Stomach smooth muscle (tissue), 2 donors: ENCODE measurements at regions not wholly inside any gene's neighbourhood (a gene's known extent, or its start where the extent isn't known, plus 50 kb on each side); places are given as distances from the start of the nearest gene placed in this dataset.
A peak's percentile ranks its signal among the peaks of the same experiment; 100 is the strongest.

Experiments
- H3K27ac ChIP-seq: one replicate; pipeline ENCODE4 v1.7.0; 2013; ENCODE audit warnings: mild to moderate bottlenecking, low read length, inconsistent platforms
- H3K27me3 ChIP-seq, 2 donors: one replicate each; pipeline ENCODE4 v1.7.0; 2013; ENCODE audit warnings: low read length in 2 of 2; ENCODE audit not compliant: insufficient read depth in 2 of 2, control insufficient read depth in 1 of 2
- H3K36me3 ChIP-seq, 2 donors: one replicate each; pipeline ENCODE4 v1.7.0; 2013; ENCODE audit warnings: low read length in 2 of 2; ENCODE audit not compliant: control insufficient read depth in 2 of 2, insufficient read depth in 2 of 2
- H3K4me1 ChIP-seq: one replicate; pipeline ENCODE4 v1.7.0; 2013; ENCODE audit warnings: low read length; ENCODE audit not compliant: control insufficient read depth, insufficient read depth
- H3K4me3 ChIP-seq, 2 donors: one replicate each; pipeline ENCODE4 v1.7.0; 2013; ENCODE audit warnings: low read length in 2 of 2
- H3K9ac ChIP-seq, 2 donors: one replicate each; pipeline ENCODE4 v1.7.0; 2013; ENCODE audit warnings: low read length in 2 of 2, mild to moderate bottlenecking in 1 of 2
- H3K9me3 ChIP-seq, 2 donors: one replicate each; pipeline ENCODE4 v1.7.0; 2013; ENCODE audit warnings: low read length in 2 of 2; ENCODE audit not compliant: control insufficient read depth in 2 of 2
- donor health status: healthy.
- donor health status: Pancreatic carcinoma.

- no peak overlapping the region for H3K4me3 ChIP-seq
- H3K9ac ChIP-seq, result no peak overlapping the region
- H3K27ac ChIP-seq, result no peak overlapping the region
- H3K9me3 ChIP-seq, result no peaks in the 10 kb centered on the region
- H3K36me3 ChIP-seq, result no peaks in the 10 kb centered on the region
- H3K4me1 ChIP-seq, result peaks cover 19% of the 10 kb centered on the region
- H3K27me3 ChIP-seq, result peaks cover 9 to 16% of the 10 kb centered on the region in 2 donors
These were observed 218.1 kb upstream of the FOXF1 start for GRCh38 chr16:86292171-86292775.

GRCh38 chr16:86292942-86293341 lies 217.4 kb upstream of the FOXF1 start:
- H3K27me3 ChIP-seq, result peaks cover 4 to 12% of the 10 kb centered on the region in 2 donors
- no peak overlapping the region for H3K4me3 ChIP-seq
- H3K9me3 ChIP-seq, result no peaks in the 10 kb centered on the region
- H3K27ac ChIP-seq, result no peak overlapping the region
- peaks cover 21% of the 10 kb centered on the region for H3K4me1 ChIP-seq
- no peaks in the 10 kb centered on the region for H3K36me3 ChIP-seq
- no peak overlapping the region for H3K9ac ChIP-seq

- H3K27ac ChIP-seq, result no peak overlapping the region
- peaks cover 31% of the 10 kb centered on the region for H3K4me1 ChIP-seq
- no peaks in the 10 kb centered on the region for H3K9me3 ChIP-seq
- no peak overlapping the region for H3K9ac ChIP-seq
- no peaks in the 10 kb centered on the region for H3K36me3 ChIP-seq
- H3K4me3 ChIP-seq, result peak overlapping the region in 1 of 2 donors; percentile 8
- peaks cover 3 to 7% of the 10 kb centered on the region in 2 donors for H3K27me3 ChIP-seq
These were observed 216.4 kb upstream of the FOXF1 start for GRCh38 chr16:86293906-86294305.

- Histone ChIP-seq H3K4me3 (peak overlapping the region in 1 of 2 donors; percentile 15), H3K9me3 (no peaks in the 10 kb centered on the region), H3K4me1 (peaks cover 36% of the 10 kb centered on the region), H3K36me3 (no peaks in the 10 kb centered on the region), H3K9ac (peak overlapping the region in 1 of 2 donors; percentile 13), H3K27me3 (peaks cover 0 to 5% of the 10 kb centered on the region in 2 donors), H3K27ac (peak overlapping the region; percentile 6)
These were observed 215.7 kb upstream of the FOXF1 start for GRCh38 chr16:86294535-86295196.

GRCh38 chr16:86296256-86296655 lies 214.1 kb upstream of the FOXF1 start:
- H3K9ac ChIP-seq, result no peak overlapping the region
- no peaks in the 10 kb centered on the region for H3K9me3 ChIP-seq
- no peak overlapping the region for H3K4me3 ChIP-seq
- H3K27ac ChIP-seq, result no peak overlapping the region
- no peaks in the 10 kb centered on the region for H3K36me3 ChIP-seq
- H3K4me1 ChIP-seq, result peaks cover 42% of the 10 kb centered on the region
- peaks cover 0 to 2% of the 10 kb centered on the region in 2 donors for H3K27me3 ChIP-seq

GRCh38 chr16:86297391-86297790 lies 212.9 kb upstream of the FOXF1 start:
- Histone ChIP-seq H3K9ac (peak overlapping the region in 1 of 2 donors; percentile 47), H3K27me3 (peaks cover 0 to 2% of the 10 kb centered on the region in 2 donors), H3K36me3 (no peaks in the 10 kb centered on the region), H3K27ac (peak overlapping the region; percentile 84), H3K9me3 (no peaks in the 10 kb centered on the region), H3K4me3 (peak overlapping the region; percentile 57 to 65), H3K4me1 (peaks cover 43% of the 10 kb centered on the region)

GRCh38 chr16:86297866-86298757 lies 212.2 kb upstream of the FOXF1 start:
- no peaks in the 10 kb centered on the region for H3K36me3 ChIP-seq
- peaks cover 45% of the 10 kb centered on the region for H3K4me1 ChIP-seq
- H3K9me3 ChIP-seq, result no peaks in the 10 kb centered on the region
- H3K27ac ChIP-seq, result peak overlapping the region; percentile 84
- peaks cover 0 to 2% of the 10 kb centered on the region in 2 donors for H3K27me3 ChIP-seq
- peak overlapping the region; percentile 57 to 65 for H3K4me3 ChIP-seq
- H3K9ac ChIP-seq, result peak overlapping the region; percentile 47 to 62

- Histone ChIP-seq H3K27me3 (peaks cover 0 to 2% of the 10 kb centered on the region in 2 donors), H3K9me3 (no peaks in the 10 kb centered on the region), H3K36me3 (no peaks in the 10 kb centered on the region), H3K27ac (peak overlapping the region; percentile 84), H3K4me1 (peaks cover 51% of the 10 kb centered on the region), H3K9ac (peak overlapping the region; percentile 47 to 62), H3K4me3 (peak overlapping the region; percentile 57 to 65)
These were observed 211.6 kb upstream of the FOXF1 start for GRCh38 chr16:86298758-86299134.

- Histone ChIP-seq H3K4me1 (peaks cover 45% of the 10 kb centered on the region), H3K9me3 (no peaks in the 10 kb centered on the region), H3K27me3 (peaks cover 0 to 2% of the 10 kb centered on the region in 2 donors), H3K9ac (no peak overlapping the region), H3K36me3 (no peaks in the 10 kb centered on the region), H3K27ac (no peak overlapping the region), H3K4me3 (peak overlapping the region in 1 of 2 donors; percentile 29)
These were observed 210.3 kb upstream of the FOXF1 start for GRCh38 chr16:86299882-86300610.
